Endothelial cell of umbilical vein (primary cell): ENCODE measurements at regions not wholly inside any gene's neighbourhood (a gene's known extent, or its start where the extent isn't known, plus 50 kb on each side); places are given as distances from the start of the nearest gene placed in this dataset.

Source experiments
- BruUV-seq: library from RNA; stranded (reverse); fragments of 400-500 nt; replicated peaks from 2 replicates; lab custom pipeline; 2021; lab: Mats Ljungman, UMichigan
- CTCF ChIA-PET: fragments of 300-600, 350-600 bp; sonication (Branson Sonifier 250); formaldehyde crosslinking; loops from one replicate; lab custom pipeline; 2021; ENCODE audit warnings: antibody characterized with exemption, inconsistent platforms; lab: Charles Lee
- POLR2A ChIA-PET: fragments of 300-600, 350-600 bp; sonication (Branson Sonifier 250); formaldehyde crosslinking; loops from one replicate; lab custom pipeline; 2021; ENCODE audit warnings: antibody characterized with exemption, inconsistent platforms; lab: Charles Lee
- DNase-seq: peaks from one replicate; pipeline ENCODE4 v3.0.0-alpha.2; 2011; ENCODE audit warnings: low read depth, low spot score
- FAIRE-seq: peaks from 2 replicates; lab custom pipeline; 2011; peaks lifted over from hg19 to GRCh38; lab: Jason Lieb, UNC
- H2AFZ ChIP-seq: 2 replicates; pipeline ENCODE4 v1.6.0; 2012; ENCODE audit warnings: low read depth, low read length, control low read depth, inconsistent platforms
- H3K27ac ChIP-seq: 2 replicates; pipeline ENCODE4 v1.5.1; 2011; ENCODE audit warnings: low read depth, mild to moderate bottlenecking, control low read depth, low read length, moderate library complexity; ENCODE audit not compliant: insufficient read depth
- H3K27me3 ChIP-seq, 2 experiments: 2 replicates each; pipeline versions ENCODE4 v1.6.0 to v1.6.1; 2011; ENCODE audit warnings: low read length in 2 of 2, mixed read lengths in 1 of 2; ENCODE audit not compliant: control insufficient read depth in 2 of 2, insufficient read depth in 2 of 2
- H3K36me3 ChIP-seq, 2 experiments: 2 replicates in 1 of 2; 3 replicates in 1 of 2; pipeline ENCODE4 v1.5.1; 2011; ENCODE audit warnings: low read length in 2 of 2, mild to moderate bottlenecking in 1 of 2, moderate library complexity in 1 of 2; ENCODE audit not compliant: control insufficient read depth in 2 of 2, insufficient read depth in 2 of 2; ENCODE audit errors: extremely low read depth in 1 of 2
- H3K4me1 ChIP-seq: 3 replicates; pipeline ENCODE4 v1.5.1; 2011; ENCODE audit warnings: mild to moderate bottlenecking, low read length; ENCODE audit not compliant: control insufficient read depth, insufficient read depth; ENCODE audit errors: extremely low read depth
- H3K4me2 ChIP-seq: 2 replicates; pipeline ENCODE4 v1.6.1; 2011; ENCODE audit warnings: low read length, control low read depth, mixed read lengths; ENCODE audit not compliant: insufficient read depth
- H3K4me3 ChIP-seq, 3 experiments: fragments of 200-600 bp in 1 of 3; sonication (generic), shearing (Covaris generic) in 1 of 3; replicated peaks in 1 of 3; 2 replicates each; pipeline ENCODE4 v1.5.1; 2011 to 2016; ENCODE audit warnings: control low read depth in 3 of 3, low read length in 3 of 3, mild to moderate bottlenecking in 2 of 3, inconsistent platforms in 1 of 3, low read depth in 1 of 3, moderate library complexity in 1 of 3; ENCODE audit not compliant: insufficient read depth in 1 of 3
- H3K79me2 ChIP-seq: 2 replicates; pipeline ENCODE4 v1.6.0; 2012; ENCODE audit warnings: low read length, inconsistent platforms; ENCODE audit not compliant: control insufficient read depth, insufficient read depth
- H3K9ac ChIP-seq: replicated peaks from 2 replicates; pipeline ENCODE3; 2011; ENCODE audit warnings: low read length, control low read depth; ENCODE audit not compliant: insufficient read depth; ENCODE audit errors: extremely low read depth
- H3K9me1 ChIP-seq: replicated peaks from 3 replicates; pipeline ENCODE4 v1.6.0; 2011; ENCODE audit warnings: mild to moderate bottlenecking, low read length; ENCODE audit not compliant: control insufficient read depth, insufficient read depth; ENCODE audit errors: extremely low read depth
- H3K9me3 ChIP-seq: replicated peaks from 2 replicates; pipeline ENCODE4 v1.5.1; 2012; ENCODE audit warnings: low read length, inconsistent platforms; ENCODE audit not compliant: control insufficient read depth, insufficient read depth
- H4K20me1 ChIP-seq: replicated peaks from 2 replicates; pipeline ENCODE3; 2011; ENCODE audit warnings: mild to moderate bottlenecking, low read length; ENCODE audit not compliant: control insufficient read depth, insufficient read depth; ENCODE audit errors: extremely low read depth
- EZH2 ChIP-seq: IDR thresholded peaks from 2 replicates; pipeline ENCODE4 v1.6.1; 2012; ENCODE audit warnings: borderline replicate concordance, low read depth, mild to moderate bottlenecking, moderate library complexity, low read length, inconsistent platforms; ENCODE audit not compliant: severe bottlenecking
- FOS ChIP-seq: IDR thresholded peaks from 2 replicates; pipeline ENCODE4 v1.6.1; 2011; ENCODE audit warnings: mild to moderate bottlenecking, low read length, moderate library complexity, borderline replicate concordance; ENCODE audit not compliant: insufficient read depth
- GATA2 ChIP-seq: IDR thresholded peaks from 2 replicates; pipeline ENCODE4 v1.7.0; 2011; ENCODE audit warnings: low read depth, mild to moderate bottlenecking, moderate library complexity, mixed read lengths, low read length; ENCODE audit not compliant: insufficient read length, insufficient read depth
- JUN ChIP-seq: IDR thresholded peaks from 2 replicates; pipeline ENCODE4 v1.6.1; 2011; ENCODE audit warnings: borderline replicate concordance, low read depth; ENCODE audit not compliant: insufficient read length, insufficient read depth
- MYC ChIP-seq: IDR thresholded peaks from one replicate; pipeline ENCODE4 v1.6.1; 2011; ENCODE audit warnings: mild to moderate bottlenecking, low read depth, low read length
- POLR2A ChIP-seq: IDR thresholded peaks from 2 replicates; pipeline ENCODE4 v1.6.1; 2012; ENCODE audit warnings: low read depth, mild to moderate bottlenecking, control low read depth, low read length
- POLR2AphosphoS5 ChIP-seq: IDR thresholded peaks from 2 replicates; pipeline ENCODE4 v1.6.1; 2012; ENCODE audit warnings: low read depth, mild to moderate bottlenecking, control low read depth, low read length, moderate library complexity; ENCODE audit not compliant: insufficient read depth
- dilution Hi-C: fragments of 300-500 bp; cut with MboI; formaldehyde crosslinking; loops from one replicate; pipeline ENCODE4 v1.15.0; 2019; ENCODE audit warnings: low sequenced_read_pairs; ENCODE audit not compliant: extremely low pct_ligation_motif_present
- intact Hi-C: fragments of 100-400 bp; cut with micrococcal nuclease; formaldehyde crosslinking; loops from one replicate; pipeline ENCODE4 v1.10.0; 2022
- TF ChIP-seq, protein P1 (sequence below), 2 donors: IDR thresholded peaks; 1 replicate in 1 of 2; 2 replicates in 1 of 2; pipeline ENCODE4 v1.5.1; 2011; ENCODE audit warnings: low read length in 2 of 2, mild to moderate bottlenecking in 2 of 2, moderate library complexity in 2 of 2, control low read depth in 1 of 2, inconsistent platforms in 1 of 2, low read depth in 1 of 2; ENCODE audit not compliant: insufficient read depth in 1 of 2; ENCODE audit errors: extremely low read depth in 1 of 2
- TF ChIP-seq, protein P2 (sequence below): IDR thresholded peaks from 2 replicates; pipeline ENCODE4 v1.6.1; 2011; ENCODE audit not compliant: insufficient read depth, insufficient read length

DNA sequence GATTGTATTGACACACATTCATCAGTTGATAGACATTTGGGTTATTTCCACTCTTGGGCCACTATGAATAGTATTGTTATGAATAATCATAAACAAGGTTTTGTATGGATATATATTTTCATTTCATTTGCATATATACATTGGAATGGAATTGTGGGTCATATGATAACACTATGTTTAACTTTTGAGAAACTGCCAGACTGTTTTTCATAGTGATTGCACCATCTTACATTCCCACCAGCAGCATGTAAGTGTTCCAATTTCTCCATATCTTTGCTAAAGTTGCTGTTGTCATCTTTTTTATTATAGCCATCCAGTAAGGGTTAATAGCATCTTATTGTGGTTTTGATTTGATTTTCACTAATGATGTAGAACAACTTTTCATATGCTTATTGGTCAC is 198.5 kb upstream of the PPFIA2 start:
- intact Hi-C loops (no loop called here), dilution Hi-C loops (no loop called here)
- Histone ChIP-seq H3K79me2 (no peaks in the 10 kb centered on the region), H3K36me3 (no peaks in the 10 kb centered on the region), H3K9ac (no peak overlapping the region), H3K27ac (no peak overlapping the region), H2AFZ (no peak overlapping the region), H3K4me2 (no peak overlapping the region), H3K9me1 (no peaks in the 10 kb centered on the region), H3K4me1 (no peaks in the 10 kb centered on the region), H3K4me3 (no peak overlapping the region), H3K9me3 (no peaks in the 10 kb centered on the region), H3K27me3 (no peaks in the 10 kb centered on the region), H4K20me1 (no peaks in the 10 kb centered on the region)
- POLR2A ChIA-PET: no interaction called here
- DNase-seq (no peak), FAIRE-seq (no peak)
- TF ChIP-seq FOS (no peak), EZH2 (no peak), POLR2A (no peak), JUN (no peak), MYC (no peak), GATA2 (no peak), POLR2AphosphoS5 (no peak)
- TF ChIP-seq, protein P1, sequence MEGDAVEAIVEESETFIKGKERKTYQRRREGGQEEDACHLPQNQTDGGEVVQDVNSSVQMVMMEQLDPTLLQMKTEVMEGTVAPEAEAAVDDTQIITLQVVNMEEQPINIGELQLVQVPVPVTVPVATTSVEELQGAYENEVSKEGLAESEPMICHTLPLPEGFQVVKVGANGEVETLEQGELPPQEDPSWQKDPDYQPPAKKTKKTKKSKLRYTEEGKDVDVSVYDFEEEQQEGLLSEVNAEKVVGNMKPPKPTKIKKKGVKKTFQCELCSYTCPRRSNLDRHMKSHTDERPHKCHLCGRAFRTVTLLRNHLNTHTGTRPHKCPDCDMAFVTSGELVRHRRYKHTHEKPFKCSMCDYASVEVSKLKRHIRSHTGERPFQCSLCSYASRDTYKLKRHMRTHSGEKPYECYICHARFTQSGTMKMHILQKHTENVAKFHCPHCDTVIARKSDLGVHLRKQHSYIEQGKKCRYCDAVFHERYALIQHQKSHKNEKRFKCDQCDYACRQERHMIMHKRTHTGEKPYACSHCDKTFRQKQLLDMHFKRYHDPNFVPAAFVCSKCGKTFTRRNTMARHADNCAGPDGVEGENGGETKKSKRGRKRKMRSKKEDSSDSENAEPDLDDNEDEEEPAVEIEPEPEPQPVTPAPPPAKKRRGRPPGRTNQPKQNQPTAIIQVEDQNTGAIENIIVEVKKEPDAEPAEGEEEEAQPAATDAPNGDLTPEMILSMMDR (IDR thresholded peaks at IDR 0.05; ENCODE audit: extremely low read depth in 1 of 2, insufficient read depth in 1 of 2, low read depth in 1 of 2, low read length in 2 of 2): no peak
- TF ChIP-seq, protein P2, sequence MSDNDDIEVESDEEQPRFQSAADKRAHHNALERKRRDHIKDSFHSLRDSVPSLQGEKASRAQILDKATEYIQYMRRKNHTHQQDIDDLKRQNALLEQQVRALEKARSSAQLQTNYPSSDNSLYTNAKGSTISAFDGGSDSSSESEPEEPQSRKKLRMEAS: no peak
- CTCF ChIA-PET: no interaction called here
- BruUV-seq: no TSS peak
